GM04503 (cell line): ENCODE measurements at regions not wholly inside any gene's neighbourhood (a gene's known extent, or its start where the extent isn't known, plus 50 kb on each side); places are given as distances from the start of the nearest gene placed in this dataset.

Experiments
- DNase-seq: peaks from one replicate; pipeline ENCODE4 v3.0.0-alpha.2; 2012; ENCODE audit warnings: low read depth

DNA sequence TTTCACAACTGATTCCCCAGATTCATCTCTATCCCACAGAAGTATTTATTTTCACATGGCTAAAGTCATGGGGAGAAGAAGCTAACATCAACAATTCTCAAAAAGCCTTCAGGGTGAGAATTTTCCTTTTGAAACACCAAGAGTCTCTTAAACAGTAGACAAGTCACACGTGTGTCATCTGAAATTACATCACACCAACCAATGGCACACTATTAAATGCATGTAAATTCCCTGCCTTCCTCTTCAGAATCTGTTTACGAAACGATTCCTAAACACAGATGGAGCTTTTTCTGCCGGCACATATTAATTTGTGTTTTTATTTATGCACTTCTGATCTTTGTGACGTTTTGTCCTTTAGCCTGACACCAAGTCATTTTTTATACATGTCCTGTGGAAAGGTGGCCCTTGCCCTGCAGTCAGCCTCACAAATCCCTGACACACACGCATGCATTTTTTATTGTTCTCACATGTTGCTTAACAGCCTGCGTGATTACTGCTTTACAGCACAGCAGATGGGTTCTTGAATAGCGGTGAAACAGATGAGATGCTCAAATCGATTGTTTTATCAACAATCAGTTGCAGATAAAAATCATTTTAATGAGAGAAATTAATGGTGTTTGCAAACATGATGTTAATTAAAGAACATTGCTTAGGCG, 735.9 kb upstream of the TENM3 start:
- DNase-seq, result no peak

- no peak for DNase-seq
Measured at GRCh38 chr4:181507938-181508337, 735.3 kb upstream of the TENM3 start.

- no peak for DNase-seq
Measured at GRCh38 chr4:181508601-181509000, 734.6 kb upstream of the TENM3 start.

GRCh38 chr4:181509073-181509472, 734.1 kb upstream of the TENM3 start:
- no peak for DNase-seq

DNA sequence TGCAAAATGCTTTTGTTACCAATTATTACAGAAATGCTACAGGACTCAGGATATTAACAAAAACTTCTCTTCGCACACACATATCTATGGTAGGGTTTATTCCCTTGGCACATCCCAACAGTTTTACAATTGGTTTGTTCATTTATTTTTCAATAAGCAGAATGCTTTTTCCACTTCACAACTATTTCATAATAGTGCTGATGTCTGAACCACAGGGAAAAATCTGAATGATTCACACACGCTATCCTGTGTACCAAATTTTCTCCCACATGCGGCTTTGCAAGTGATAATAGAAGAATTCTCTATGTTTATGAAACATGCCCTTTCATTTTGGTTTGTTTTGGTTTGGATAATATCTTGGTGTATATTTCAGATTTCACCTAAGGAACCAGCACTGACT, 725.7 kb upstream of the TENM3 start:
- DNase-seq, result peak; percentile 18

- DNase-seq, result no peak
Measured at GRCh38 chr4:181520790-181521189, 722.4 kb upstream of the TENM3 start.

DNA sequence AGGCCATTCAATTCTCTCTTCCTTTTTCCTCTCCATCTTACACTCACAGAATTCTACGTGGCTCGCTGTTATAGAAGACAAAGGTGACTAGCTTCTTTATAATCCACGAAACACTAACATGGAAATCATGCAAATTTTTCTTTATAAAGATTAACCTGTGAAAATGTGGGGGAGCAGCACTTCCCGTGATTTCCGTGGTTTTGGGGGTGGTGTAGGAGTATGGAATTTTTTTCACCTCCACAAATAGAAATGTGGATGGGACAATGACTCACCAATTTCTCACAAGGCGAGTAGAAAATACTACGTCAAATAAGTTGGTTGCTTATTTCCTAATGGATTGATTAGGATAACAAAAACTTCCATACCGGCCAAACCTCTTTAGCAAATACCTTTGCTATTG, 719.2 kb upstream of the TENM3 start:
- DNase-seq, result no peak

DNA sequence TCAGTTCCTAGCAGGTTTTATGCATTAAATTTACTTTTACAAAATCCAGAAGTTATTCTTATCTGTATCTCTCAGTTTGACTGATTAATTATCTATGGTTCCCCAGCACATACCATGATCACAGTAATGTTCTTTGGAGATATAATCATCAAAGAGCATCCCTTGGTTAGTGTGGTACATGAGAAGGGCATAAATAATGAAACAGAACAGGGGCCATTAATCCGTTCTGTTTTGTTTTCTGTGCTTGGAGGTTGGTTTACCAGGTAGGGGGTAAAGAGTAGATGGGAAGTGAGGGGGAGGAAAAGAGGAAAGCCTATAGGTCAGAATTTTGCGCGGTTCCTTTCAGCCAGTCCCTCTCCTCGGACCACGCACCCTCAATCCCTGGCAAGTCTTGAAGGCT, 718.7 kb upstream of the TENM3 start:
- no peak for DNase-seq

DNA sequence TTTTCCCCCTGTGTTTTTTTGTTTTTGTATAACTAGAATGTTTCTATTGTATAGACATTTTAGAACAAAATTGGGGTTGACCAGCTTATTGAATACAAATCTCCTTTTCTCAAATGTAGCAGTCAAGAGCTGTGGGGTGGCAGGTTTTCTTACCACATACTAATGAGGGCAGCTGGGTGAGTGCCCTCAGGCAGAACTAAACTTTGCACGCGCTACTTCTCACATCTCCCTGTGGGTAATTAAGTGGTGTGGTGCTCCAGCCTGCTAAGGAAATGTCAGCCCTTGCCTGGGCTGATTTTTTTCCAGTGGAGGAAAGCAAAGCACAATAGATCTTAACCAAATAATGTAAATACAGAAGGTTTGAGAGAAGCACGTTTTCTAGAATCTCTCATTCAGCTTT, 717.6 kb upstream of the TENM3 start:
- DNase-seq, result no peak

- no peak for DNase-seq
Measured at GRCh38 chr4:181528570-181529184, 714.5 kb upstream of the TENM3 start.

- DNase-seq, result no peak
Measured at GRCh38 chr4:181529537-181529936, 713.7 kb upstream of the TENM3 start.

GRCh38 chr4:181536196-181536746, 706.9 kb upstream of the TENM3 start:
- no peak for DNase-seq

DNA sequence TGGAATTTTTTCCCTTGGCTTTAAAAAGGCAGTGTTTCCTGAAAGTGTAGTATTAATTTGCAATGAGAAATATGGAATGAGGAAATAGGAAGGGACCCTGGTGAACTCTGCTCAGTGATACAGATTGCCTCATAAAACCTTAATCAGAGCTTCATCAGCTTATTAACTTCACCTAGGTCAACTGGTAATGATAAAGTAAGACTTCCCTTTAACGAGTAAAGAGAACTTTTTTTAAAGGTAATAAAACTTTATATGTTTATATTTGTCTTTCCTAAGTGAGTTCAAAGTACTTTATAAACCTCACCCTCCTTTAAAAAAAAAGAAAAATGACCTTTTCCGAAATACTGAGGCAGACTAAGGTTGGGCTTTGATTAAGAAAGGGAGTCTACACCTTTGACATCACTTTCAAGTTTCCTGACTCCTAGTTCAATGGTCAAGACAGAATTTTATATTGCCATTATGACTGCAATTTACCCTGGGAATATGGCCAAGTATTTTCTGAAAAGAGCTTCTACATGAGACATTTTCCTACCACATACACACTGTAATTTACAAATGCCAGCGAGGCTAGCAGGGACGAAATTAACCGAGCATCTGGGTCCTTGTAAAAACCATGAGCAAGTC, 706.3 kb upstream of the TENM3 start:
- peak; percentile 13 for DNase-seq

DNA sequence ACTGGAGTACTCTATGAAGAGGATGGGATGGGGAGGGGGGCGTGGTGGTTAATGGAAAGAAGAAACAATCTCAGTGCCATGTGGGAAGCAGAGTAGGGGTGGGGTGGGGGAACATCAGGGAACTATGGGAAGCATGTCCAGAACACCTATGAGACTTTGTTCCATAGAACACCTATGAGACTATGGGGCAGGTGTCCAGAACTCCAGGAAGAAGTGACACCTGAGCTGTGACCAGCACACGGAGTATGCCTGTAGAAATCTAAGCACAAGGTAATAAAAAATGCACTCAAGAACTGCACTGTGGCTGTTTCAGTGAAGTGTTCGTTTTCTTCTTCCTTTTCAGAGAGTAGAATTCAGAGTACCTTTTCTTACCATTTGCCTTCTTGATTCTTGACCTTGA, 704.8 kb upstream of the TENM3 start:
- DNase-seq, result no peak

DNA sequence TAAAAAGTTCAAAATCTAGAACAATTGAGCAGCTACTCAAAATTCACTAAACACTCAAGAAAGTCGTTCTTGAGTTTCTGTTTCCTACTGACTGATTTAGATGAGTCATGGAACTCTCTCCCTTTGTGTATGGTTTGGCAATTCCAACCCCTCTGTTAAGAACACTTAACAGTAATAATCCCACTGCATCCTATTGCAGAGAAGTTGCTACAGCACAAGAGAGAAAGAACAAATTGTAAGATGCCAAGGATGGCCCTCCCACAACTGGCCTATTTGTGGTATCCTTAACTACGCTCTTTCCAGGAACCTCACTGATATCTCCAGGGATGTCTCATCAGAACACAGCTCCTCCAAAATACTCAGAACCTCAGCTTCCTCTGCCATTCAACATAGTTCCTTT, 701.8 kb upstream of the TENM3 start:
- no peak for DNase-seq

DNA sequence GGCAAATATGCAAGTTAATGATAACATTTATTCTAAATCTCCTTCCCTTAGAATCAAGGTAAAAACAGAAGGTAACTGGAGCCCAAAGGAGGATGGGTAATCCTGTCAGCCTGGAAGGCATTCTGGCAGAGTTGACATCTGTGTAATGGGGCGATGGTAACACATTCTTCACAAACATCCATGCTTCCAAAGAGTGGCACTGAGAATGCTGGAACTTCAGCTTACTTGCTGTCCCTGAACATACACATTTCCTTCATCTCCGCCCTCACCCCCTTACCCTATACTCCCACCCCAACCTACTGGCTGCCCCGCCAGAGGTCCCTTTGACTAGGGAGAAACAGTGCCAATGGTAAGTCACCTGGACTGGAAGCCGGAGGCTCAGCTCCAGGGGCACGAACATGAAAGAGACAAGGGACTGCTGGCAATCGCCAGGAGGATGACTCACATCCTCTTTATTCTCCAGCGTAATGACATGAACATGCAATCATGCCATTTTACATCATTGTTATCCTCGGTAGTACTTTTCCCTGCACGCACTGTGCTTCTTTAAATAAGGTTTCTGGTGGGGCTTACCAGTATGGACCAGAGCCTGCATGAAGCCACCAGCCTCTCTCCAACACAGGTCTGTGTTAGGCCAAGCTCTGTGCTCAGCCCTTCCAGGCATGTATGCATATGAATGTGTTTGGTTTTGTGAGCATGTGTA, 694.2 kb upstream of the TENM3 start:
- peak; percentile 55 for DNase-seq

GRCh38 chr4:181549576-181550188, 693.5 kb upstream of the TENM3 start:
- DNase-seq, result no peak

- no peak for DNase-seq
Measured at GRCh38 chr4:181550381-181550780, 692.8 kb upstream of the TENM3 start.

GRCh38 chr4:181559637-181560036, 683.6 kb upstream of the TENM3 start:
- no peak for DNase-seq

DNA sequence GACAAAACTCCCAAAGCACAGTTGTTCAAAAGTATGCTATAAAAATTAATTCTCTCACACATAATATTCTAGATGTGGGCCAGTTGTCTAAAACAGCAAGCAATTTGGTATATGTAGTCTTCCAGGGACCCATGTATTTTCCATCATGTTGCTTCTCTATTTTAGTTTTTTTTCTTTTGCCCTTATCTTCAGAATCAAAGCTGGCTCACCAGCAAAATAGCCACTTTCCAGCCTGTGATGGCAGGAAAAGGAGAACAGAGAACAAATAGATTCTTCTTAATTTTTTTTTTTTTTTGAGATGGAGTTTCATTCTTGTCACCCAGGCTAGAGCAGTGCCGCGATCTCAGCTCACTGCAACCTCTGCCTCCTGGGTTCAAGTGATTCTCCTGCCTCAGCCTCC, 680.8 kb upstream of the TENM3 start:
- no peak for DNase-seq

DNA sequence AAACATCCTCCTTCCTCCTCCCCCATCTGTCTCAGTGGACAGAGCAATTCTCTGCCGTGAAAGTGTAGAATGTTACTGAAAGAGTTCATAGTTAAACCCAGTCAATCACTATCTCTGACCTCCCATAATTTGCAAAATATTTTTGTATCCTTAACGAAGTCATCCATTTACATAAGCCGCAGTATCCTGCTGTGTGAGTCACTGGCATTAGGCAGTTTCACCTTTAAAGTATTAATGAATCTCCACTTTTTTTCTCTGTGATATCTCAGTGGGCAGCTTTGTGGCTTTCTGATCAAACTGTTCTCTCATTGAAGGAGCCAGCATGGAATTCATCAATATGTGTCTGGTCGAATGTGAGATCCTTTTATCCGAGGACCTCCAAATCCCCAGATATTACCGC, 678.6 kb upstream of the TENM3 start:
- no peak for DNase-seq

DNA sequence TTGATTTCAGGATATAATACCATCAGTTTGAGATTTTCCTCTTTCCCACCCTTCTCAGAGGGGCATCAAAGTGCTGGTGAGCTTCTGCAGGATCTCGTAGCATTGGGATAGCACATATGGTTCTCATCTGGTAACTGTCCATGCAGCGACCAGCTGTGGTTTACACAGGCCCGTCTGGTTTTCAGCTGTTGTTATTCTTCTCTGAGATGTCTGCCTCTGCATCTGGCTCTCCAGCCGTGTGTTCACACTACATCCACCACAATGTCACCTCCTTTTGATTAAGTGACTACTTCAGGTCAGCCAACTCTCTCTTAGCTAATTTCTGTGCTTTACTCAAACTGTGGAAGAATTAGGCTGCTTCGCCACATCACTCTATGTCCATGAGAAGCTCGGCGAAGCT, 676.7 kb upstream of the TENM3 start:
- DNase-seq, result no peak
